Sigmoid colon (tissue), 6 donors: ENCODE measurements at regions not wholly inside any gene's neighbourhood (a gene's known extent, or its start where the extent isn't known, plus 50 kb on each side); places are given as distances from the start of the nearest gene placed in this dataset.

Experiments used
- DNase-seq: peaks from one replicate; pipeline ENCODE4 v3.0.0-alpha.2; 2019
- H3K27ac ChIP-seq, 4 donors: fragments of 200-600 bp; sonication (generic); one replicate each; pipeline ENCODE4 v1.5.1; 2016 to 2019; ENCODE audit warnings: mild to moderate bottlenecking in 1 of 4
- H3K27me3 ChIP-seq, 3 donors: fragments of 200-600 bp; sonication (generic); one replicate each; pipeline ENCODE4 v1.5.1; 2019; ENCODE audit warnings: mild to moderate bottlenecking in 1 of 3
- H3K36me3 ChIP-seq, 4 donors: fragments of 200-600 bp; sonication (generic); one replicate each; pipeline ENCODE4 v1.5.1; 2016 to 2019
- H3K4me1 ChIP-seq, 4 donors: fragments of 200-600 bp; sonication (generic); one replicate each; pipeline ENCODE4 v1.5.1; 2017 to 2019
- H3K4me3 ChIP-seq, 4 donors: fragments of 200-600 bp; sonication (generic); one replicate each; pipeline ENCODE4 v1.5.1; 2017 to 2019; ENCODE audit warnings: mild to moderate bottlenecking in 2 of 4, moderate library complexity in 1 of 4
- H3K9me3 ChIP-seq, 4 donors: fragments of 200-600 bp in 3 of 4; sonication (generic) in 3 of 4; one replicate each; pipeline versions ENCODE4 v1.5.1 to v1.6.1; 2013 to 2019
- EP300 ChIP-seq, 4 donors: sonication (generic); formaldehyde crosslinking; IDR thresholded peaks; one replicate each; pipeline ENCODE4 v1.6.1; 2017; ENCODE audit warnings: antibody characterized with exemption in 4 of 4
- POLR2A ChIP-seq, 2 donors: fragments of 450-650 bp; IDR thresholded peaks; one replicate each; pipeline ENCODE4 v1.6.1; 2016; ENCODE audit warnings: antibody characterized with exemption in 2 of 2, mild to moderate bottlenecking in 2 of 2, moderate library complexity in 2 of 2
- POLR2AphosphoS5 ChIP-seq, 4 donors: sonication (generic); formaldehyde crosslinking; IDR thresholded peaks; one replicate each; pipeline ENCODE4 v1.6.1; 2017; ENCODE audit warnings: antibody characterized with exemption in 4 of 4
- WGBS, 2 donors: extraction: QIAGEN DNeasy Blood & Tissue Kit; methylation state at CpG; one replicate each; pipeline ENCODE4 v1.1.7; 2013; 5-methylcytosine and 5-hydroxymethylcytosine counted together
- intact Hi-C: fragments of 100-400 bp; cut with DNase I; formaldehyde crosslinking; loops from one replicate; pipeline ENCODE4 v1.15.1; 2023
- TF ChIP-seq, protein P1 (sequence below), 4 experiments: fragments of 450-650 bp in 3 of 4; fragments of 200-600 bp in 1 of 4; IDR thresholded peaks; one replicate each; pipeline ENCODE4 v1.5.1; 2016 to 2019; ENCODE audit warnings: antibody characterized with exemption in 4 of 4, mild to moderate bottlenecking in 3 of 4, moderate library complexity in 2 of 4
- donor health status: healthy with polysubstance abuse.
- donor health status: healthy.

DNA sequence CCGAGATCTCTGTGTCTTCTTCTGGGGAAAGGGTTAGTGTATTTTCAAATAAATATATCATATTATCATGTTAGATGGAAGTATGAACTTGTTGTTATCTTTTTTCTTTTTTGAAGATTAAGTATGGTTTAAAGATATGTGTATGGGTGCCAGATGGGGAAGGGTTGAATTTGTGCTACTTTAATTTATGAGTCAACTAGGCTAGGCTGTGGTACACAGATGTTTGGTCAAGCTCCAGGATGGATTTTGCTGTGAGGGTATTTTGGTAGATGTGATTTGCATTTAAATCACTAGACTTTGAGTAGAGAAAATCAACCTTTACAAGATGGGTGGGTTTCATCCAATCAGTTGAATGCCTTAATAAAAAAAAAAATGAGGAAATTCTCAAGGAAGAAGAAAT, 886.6 kb upstream of the ADGRB3 start:
- Histone ChIP-seq H3K4me1 (no peaks in the 10 kb centered on the region), H3K36me3 (no peaks in the 10 kb centered on the region), H3K4me3 (no peak overlapping the region), H3K27ac (no peak overlapping the region), H3K9me3 (peaks cover 0 to 7% (median 0%) of the 10 kb centered on the region in 4 donors), H3K27me3 (no peaks in the 10 kb centered on the region)
- WGBS, 2 donors, result 88 to 92% methylated on average over 1 of the region's 1 CpG
- intact Hi-C loops, result no loop called here
- no peak for DNase-seq
- TF ChIP-seq POLR2AphosphoS5 (IDR thresholded peaks at IDR 0.05) (no peak), POLR2A (IDR thresholded peaks at IDR 0.05) (no peak), EP300 (IDR thresholded peaks at IDR 0.05) (no peak)
- TF ChIP-seq, protein P1, sequence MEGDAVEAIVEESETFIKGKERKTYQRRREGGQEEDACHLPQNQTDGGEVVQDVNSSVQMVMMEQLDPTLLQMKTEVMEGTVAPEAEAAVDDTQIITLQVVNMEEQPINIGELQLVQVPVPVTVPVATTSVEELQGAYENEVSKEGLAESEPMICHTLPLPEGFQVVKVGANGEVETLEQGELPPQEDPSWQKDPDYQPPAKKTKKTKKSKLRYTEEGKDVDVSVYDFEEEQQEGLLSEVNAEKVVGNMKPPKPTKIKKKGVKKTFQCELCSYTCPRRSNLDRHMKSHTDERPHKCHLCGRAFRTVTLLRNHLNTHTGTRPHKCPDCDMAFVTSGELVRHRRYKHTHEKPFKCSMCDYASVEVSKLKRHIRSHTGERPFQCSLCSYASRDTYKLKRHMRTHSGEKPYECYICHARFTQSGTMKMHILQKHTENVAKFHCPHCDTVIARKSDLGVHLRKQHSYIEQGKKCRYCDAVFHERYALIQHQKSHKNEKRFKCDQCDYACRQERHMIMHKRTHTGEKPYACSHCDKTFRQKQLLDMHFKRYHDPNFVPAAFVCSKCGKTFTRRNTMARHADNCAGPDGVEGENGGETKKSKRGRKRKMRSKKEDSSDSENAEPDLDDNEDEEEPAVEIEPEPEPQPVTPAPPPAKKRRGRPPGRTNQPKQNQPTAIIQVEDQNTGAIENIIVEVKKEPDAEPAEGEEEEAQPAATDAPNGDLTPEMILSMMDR (IDR thresholded peaks at IDR 0.05), result no peak

DNA sequence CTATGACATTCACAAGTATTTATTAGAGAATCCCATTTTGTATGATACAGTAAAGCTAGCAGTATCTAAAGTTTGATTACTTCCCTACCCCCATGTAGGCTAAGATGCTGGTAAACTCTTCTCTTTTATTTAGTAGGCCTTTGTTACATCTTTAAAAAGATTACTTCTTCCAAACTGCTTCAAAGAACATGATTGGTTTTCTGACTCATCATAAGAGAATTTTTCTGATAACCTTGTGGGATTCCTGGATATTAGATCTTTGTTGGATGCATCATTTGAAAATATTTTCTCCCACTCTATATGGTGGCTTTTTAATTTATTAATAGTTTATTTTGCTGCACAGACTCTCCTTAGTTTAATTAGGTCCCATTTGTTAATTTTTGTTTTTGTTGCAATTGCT, 898.3 kb upstream of the ADGRB3 start:
- Histone ChIP-seq H3K27me3 (no peaks in the 10 kb centered on the region), H3K36me3 (no peaks in the 10 kb centered on the region), H3K4me3 (no peak overlapping the region), H3K4me1 (no peaks in the 10 kb centered on the region), H3K27ac (no peak overlapping the region), H3K9me3 (peaks cover 0 to 3% (median 0%) of the 10 kb centered on the region in 4 donors)
- DNase-seq, result no peak
- intact Hi-C loops, result no loop called here
- no peak for TF ChIP-seq EP300 (IDR thresholded peaks at IDR 0.05)
- TF ChIP-seq, protein P1 (IDR thresholded peaks at IDR 0.05), result no peak
- no peak for TF ChIP-seq POLR2AphosphoS5 (IDR thresholded peaks at IDR 0.05)
- no peak for TF ChIP-seq POLR2A (IDR thresholded peaks at IDR 0.05)

DNA sequence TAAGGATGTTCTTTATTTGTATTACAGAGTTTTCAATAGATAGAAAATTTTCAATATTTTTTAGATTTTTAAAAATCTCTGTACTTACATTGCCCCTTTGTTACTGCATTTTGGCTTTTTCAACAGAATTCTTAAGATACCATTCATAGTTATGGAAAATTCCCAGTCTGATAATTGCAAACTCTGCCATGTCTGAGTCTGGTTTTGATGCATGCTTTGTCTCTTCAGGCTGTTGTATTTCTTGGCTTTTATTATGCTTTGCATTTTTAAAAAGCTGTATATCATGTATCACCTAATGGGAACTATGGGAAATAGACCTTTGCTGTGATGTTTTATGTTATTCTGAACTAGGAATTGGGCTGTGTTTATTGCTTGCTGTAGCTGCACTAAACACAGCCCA, 898.9 kb upstream of the ADGRB3 start:
- intact Hi-C loops, result no loop called here
- Histone ChIP-seq H3K4me3 (no peak overlapping the region), H3K9me3 (peaks cover 0 to 3% (median 0%) of the 10 kb centered on the region in 4 donors), H3K4me1 (no peaks in the 10 kb centered on the region), H3K27me3 (no peaks in the 10 kb centered on the region), H3K36me3 (no peaks in the 10 kb centered on the region), H3K27ac (no peak overlapping the region)
- no peak for TF ChIP-seq POLR2A (IDR thresholded peaks at IDR 0.05)
- TF ChIP-seq, protein P1 (IDR thresholded peaks at IDR 0.05), result no peak
- no peak for TF ChIP-seq POLR2AphosphoS5 (IDR thresholded peaks at IDR 0.05)
- no peak for TF ChIP-seq EP300 (IDR thresholded peaks at IDR 0.05)
- no peak for DNase-seq

DNA sequence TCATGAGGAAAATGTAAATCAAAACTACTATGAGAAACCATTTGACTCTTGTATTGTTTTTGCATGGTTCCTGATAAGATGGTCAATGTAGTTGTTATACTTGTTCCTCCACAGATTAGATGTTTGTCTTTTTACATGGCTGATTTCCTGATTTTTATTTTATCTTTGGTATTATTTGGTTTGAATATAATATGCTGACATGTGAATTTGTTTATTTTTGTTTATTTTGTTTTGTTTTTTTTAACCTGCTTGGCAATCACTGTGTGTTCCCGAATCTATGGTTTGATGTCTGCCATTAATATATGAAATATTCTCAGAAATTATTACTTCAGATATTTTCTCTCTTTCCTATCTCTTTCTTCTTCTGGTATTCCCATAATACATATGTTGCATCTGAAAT, 899.5 kb upstream of the ADGRB3 start:
- DNase-seq, result no peak
- H3K36me3 ChIP-seq, result no peaks in the 10 kb centered on the region
- WGBS, 2 donors, result 76 to 89% methylated on average over 1 of the region's 1 CpG
- TF ChIP-seq POLR2A (IDR thresholded peaks at IDR 0.05) (no peak), EP300 (IDR thresholded peaks at IDR 0.05) (no peak), POLR2AphosphoS5 (IDR thresholded peaks at IDR 0.05) (no peak)
- TF ChIP-seq, protein P1 (IDR thresholded peaks at IDR 0.05), result no peak
- H3K9me3 ChIP-seq, result peaks cover 0 to 3% (median 0%) of the 10 kb centered on the region in 4 donors
- H3K4me3 ChIP-seq, result no peak overlapping the region
- H3K27ac ChIP-seq, result no peak overlapping the region
- no peaks in the 10 kb centered on the region for H3K4me1 ChIP-seq
- H3K27me3 ChIP-seq, result no peaks in the 10 kb centered on the region
- intact Hi-C loops, result no loop called here

DNA sequence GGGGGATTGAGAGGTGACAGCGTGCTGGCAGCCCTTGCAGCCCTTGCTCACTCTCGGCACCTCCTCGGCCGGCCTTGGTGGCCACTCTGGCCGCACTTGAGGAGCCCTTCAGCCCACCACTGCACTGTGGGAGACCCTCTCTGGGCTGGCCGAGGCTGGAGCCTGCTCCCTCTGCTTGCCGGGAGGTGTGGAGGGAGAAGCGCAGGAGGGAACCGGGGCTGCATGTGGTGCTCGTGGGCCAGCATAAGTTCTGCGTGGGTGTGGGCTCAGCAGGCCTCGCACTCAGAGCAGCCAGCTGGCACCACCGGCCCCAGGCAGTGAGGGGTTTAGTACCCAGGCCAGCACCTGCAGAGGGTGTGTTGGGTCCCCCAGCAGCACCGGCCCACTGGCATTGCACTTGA, 912.2 kb upstream of the ADGRB3 start:
- Histone ChIP-seq H3K4me1 (no peaks in the 10 kb centered on the region), H3K4me3 (no peak overlapping the region), H3K27me3 (no peaks in the 10 kb centered on the region), H3K36me3 (no peaks in the 10 kb centered on the region), H3K9me3 (no peaks in the 10 kb centered on the region), H3K27ac (no peak overlapping the region)
- no peak for TF ChIP-seq EP300 (IDR thresholded peaks at IDR 0.05)
- TF ChIP-seq POLR2A (IDR thresholded peaks at IDR 0.05), result no peak
- TF ChIP-seq, protein P1 (IDR thresholded peaks at IDR 0.05), result no peak
- TF ChIP-seq POLR2AphosphoS5 (IDR thresholded peaks at IDR 0.05), result no peak
- DNase-seq, result no peak
- intact Hi-C loops, result no loop called here
- WGBS, 2 donors, result 79 to 94% methylated on average over 14 of the region's 14 CpGs
